Testis (tissue), 2 donors: ENCODE measurements at regions not wholly inside any gene's neighbourhood (a gene's known extent, or its start where the extent isn't known, plus 50 kb on each side); places are given as distances from the start of the nearest gene placed in this dataset.

Experiments
- POLR2A ChIP-seq: fragments of 450-650 bp; IDR thresholded peaks from one replicate; pipeline ENCODE4 v1.6.1; 2017; ENCODE audit warnings: antibody characterized with exemption, mild to moderate bottlenecking, moderate library complexity
- TF ChIP-seq, protein P1 (sequence below), 3 experiments: fragments of 450-650 bp in 2 of 3; fragments of 200-600 bp in 1 of 3; sonication (generic) in 1 of 3; IDR thresholded peaks; one replicate each; pipeline ENCODE4 v1.5.1; 2016 to 2019; ENCODE audit warnings: antibody characterized with exemption in 3 of 3, mild to moderate bottlenecking in 2 of 3, moderate library complexity in 1 of 3

DNA sequence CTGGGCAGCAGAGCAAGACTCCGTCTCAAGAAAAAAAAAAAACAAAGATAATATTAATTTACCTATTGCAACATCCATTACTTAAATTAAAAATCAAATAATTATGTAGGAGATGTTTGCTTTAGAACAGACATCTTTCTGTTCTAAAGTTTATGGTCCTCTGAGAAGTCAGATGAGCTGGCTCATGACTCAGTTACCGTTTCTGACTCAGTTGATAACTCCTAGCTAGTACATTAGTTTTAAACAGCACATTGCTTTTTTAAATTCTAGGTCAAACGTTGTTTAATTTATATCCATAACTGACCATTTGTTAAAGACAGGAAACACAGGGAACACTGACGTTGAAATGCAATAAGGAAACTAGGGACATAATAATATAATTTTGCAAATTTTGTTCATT, 162.7 kb downstream of the ETV1 start:
- TF ChIP-seq, protein P1, sequence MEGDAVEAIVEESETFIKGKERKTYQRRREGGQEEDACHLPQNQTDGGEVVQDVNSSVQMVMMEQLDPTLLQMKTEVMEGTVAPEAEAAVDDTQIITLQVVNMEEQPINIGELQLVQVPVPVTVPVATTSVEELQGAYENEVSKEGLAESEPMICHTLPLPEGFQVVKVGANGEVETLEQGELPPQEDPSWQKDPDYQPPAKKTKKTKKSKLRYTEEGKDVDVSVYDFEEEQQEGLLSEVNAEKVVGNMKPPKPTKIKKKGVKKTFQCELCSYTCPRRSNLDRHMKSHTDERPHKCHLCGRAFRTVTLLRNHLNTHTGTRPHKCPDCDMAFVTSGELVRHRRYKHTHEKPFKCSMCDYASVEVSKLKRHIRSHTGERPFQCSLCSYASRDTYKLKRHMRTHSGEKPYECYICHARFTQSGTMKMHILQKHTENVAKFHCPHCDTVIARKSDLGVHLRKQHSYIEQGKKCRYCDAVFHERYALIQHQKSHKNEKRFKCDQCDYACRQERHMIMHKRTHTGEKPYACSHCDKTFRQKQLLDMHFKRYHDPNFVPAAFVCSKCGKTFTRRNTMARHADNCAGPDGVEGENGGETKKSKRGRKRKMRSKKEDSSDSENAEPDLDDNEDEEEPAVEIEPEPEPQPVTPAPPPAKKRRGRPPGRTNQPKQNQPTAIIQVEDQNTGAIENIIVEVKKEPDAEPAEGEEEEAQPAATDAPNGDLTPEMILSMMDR (IDR thresholded peaks at IDR 0.05), result no peak
- no peak for TF ChIP-seq POLR2A
